Muscle of arm (tissue), 1 donor: ENCODE measurements at regions not wholly inside any gene's neighbourhood (a gene's known extent, or its start where the extent isn't known, plus 50 kb on each side); places are given as distances from the start of the nearest gene placed in this dataset.
A peak's percentile ranks its signal among the peaks of the same experiment; 100 is the strongest.

Experiments used
- DNase-seq: peaks from one replicate; pipeline ENCODE4 v3.0.0-alpha.2; 2013

GRCh38 chr2:54360055-54360792 lies 95.9 kb upstream of the SPTBN1 start:
- DNase-seq, result peak; percentile 83

- DNase-seq, result no peak
Measured at GRCh38 chr2:54364409-54364808, 91.7 kb upstream of the SPTBN1 start.

GRCh38 chr2:54365661-54366060 lies 90.5 kb upstream of the SPTBN1 start:
- DNase-seq, result no peak

GRCh38 chr2:54366487-54367280 lies 89.4 kb upstream of the SPTBN1 start:
- no peak for DNase-seq

DNA sequence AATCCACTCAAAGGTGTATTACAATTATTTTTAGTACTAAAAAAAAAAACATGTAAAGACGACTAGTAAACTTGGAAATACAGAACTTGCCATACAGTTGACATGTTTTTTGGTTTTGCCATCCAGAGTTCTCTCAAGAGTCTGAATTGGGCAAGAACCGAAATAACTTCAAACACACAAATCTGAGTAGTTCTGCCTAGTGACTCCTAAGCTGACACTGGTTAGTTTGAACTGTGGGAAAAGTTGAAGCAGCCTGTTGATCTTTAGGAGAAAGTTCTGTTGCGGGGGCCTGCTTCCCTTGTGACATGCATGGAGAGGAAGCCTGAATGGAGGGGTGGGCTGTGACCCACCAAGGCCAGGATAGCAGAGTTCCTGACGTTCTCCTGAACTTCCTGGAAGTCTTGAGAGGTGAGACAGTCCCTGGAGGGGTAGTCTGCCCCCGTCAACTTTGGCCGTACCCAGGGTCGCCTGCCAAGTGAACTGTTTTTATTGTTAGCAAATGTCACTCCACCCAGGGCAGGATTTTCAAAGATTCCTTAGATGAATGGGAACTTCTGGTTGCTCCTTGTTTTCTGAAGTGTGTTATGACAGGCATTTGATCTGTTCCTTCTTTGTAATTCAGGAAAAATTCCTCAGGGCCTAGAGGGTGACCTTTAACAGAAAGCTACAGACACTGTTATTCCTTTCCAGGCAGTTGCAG lies 85.6 kb upstream of the SPTBN1 start:
- DNase-seq, result no peak

GRCh38 chr2:54371460-54372065 lies 84.6 kb upstream of the SPTBN1 start:
- no peak for DNase-seq

GRCh38 chr2:54372361-54372760 lies 83.8 kb upstream of the SPTBN1 start:
- no peak for DNase-seq

DNA sequence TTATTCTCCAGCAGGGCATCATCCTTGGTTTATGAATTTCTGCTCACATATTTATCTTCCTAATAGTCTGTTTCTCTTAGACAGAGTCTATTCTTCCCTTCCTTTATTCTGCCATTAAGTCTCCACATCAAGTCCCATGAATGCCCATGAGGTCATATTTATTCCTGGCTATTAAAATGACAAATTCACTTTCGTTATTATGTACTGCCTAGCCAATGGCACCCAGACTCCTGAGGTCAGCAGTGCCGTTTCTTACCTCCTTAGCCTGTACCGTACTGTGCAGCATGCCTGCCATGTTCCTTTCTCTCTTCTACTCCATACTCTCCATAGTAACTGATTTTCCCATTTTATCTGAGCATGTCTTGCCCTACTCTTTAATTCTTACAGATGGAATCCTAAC lies 82.3 kb upstream of the SPTBN1 start:
- DNase-seq, result no peak

DNA sequence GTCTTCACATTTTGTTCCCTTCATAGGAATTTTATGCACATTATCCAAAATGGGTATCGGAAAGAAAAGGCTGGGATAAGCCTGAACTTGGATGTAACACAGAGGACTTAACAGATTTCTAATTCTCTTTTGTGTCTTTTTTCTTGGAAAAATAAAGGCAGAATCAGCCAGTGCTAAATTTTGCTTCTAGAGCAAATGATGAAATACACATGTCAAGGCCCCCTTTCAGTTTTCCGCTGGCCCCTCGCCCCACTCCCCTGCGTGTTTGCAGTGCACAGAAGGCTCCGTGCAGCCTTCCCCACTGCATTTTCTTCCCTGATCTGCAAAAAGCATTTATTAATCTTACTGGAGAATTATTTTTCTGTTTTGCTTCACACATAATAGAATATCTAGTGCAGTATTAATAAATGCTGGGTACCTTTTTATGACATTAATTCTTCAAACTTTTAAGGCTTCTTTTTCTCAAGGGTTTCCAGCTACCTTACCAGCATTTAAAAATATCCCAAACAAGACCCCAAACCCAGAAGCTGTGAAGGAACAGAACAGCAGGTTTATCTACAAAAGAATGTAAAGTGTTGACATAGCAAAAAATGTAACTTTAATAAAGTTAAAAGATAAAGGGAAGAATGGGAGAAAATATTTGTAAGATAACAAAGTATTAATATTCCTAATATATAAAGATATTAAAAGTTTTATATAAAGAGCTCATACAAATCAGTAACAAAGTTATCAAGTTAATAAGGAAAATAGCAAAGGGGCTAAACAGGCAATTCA lies 81.3 kb upstream of the SPTBN1 start:
- no peak for DNase-seq

- DNase-seq, result no peak
Measured at GRCh38 chr2:54377451-54377850, 78.7 kb upstream of the SPTBN1 start.

DNA sequence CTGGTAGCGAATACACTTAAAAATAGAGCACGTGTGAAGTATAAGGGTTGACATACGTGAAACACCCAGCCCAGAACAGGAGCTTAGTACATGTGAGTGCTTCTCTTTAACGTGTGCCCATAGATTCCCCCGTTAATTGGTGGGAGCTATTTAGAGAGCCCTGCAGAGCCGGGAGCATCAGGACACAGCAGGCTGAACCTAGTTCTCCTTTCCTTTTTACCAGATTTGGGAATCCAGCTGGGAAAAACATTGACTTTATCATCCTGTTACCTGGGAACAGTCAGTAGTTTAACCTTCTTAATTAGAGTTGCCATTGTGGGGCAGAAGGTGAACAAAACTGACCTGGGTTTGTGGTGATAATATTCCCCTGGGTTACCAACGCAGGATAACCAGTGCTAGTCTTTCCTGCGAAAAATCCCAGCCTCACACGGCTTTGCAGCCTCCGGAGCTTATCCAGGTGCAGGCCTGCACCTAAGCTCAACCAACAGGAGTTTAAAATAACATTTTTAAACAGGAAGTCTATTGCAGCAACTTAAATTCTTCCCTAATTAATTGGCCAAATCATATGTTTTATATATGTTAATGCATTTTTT lies 78.1 kb upstream of the SPTBN1 start:
- DNase-seq, result no peak

GRCh38 chr2:54380670-54381069 lies 75.5 kb upstream of the SPTBN1 start:
- DNase-seq, result no peak

DNA sequence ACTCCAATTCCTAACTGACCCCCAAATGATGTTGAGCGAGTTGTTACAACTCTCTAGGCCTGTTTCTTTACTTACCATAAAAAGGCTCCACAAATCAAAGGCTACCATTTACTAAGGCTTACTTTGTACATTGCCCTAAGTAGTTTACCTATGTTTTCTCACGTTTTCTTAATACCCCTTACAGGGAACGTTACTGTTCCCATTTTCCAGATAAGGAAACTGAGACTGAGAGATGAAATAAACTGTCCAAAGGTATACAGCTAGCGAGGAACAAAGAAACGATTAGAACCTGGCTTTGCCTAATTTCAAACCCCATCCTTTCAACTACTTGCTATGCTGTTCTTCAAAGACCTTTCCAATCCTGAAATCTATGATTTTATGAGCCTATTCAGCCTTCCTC lies 74.8 kb upstream of the SPTBN1 start:
- DNase-seq, result no peak

DNA sequence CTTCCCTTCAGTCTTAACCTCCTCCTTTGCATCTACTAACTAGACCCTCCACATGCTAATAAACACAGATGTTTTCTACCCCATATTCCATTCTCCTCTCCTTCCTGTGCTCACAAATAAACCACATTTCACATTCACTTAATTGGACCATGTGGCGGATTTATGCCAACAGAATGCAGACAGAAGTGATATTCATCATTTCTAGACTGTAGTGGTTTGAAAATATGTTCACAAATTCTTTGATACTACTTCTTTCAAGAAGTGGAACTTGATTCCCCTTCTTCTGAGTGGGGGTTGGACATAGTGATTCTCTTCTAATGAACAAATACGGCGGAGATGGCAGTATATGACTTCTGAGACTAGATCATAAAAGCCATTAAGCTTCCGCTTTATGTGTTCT lies 73.5 kb upstream of the SPTBN1 start:
- no peak for DNase-seq

GRCh38 chr2:54384301-54385203 lies 71.6 kb upstream of the SPTBN1 start:
- no peak for DNase-seq

GRCh38 chr2:54385271-54385670 lies 70.9 kb upstream of the SPTBN1 start:
- no peak for DNase-seq

DNA sequence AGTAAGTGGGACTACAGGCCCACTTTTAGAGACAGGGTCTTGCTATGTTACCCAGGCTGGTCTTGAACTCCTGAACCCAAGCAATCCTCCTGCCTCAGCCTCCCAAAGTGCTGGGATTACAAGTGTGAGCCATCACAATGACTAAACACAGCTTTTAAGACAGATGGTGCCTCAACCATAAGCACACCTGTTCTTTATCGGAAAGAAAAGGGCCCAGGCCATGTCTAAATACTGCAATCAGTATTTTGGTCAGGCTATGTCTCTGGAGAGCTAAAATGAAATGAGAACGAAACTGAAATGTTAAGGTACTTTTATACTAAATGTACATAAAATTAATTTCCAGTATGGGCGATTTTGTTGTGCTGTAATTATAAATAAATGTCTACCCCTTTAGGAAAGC lies 69.5 kb upstream of the SPTBN1 start:
- no peak for DNase-seq

DNA sequence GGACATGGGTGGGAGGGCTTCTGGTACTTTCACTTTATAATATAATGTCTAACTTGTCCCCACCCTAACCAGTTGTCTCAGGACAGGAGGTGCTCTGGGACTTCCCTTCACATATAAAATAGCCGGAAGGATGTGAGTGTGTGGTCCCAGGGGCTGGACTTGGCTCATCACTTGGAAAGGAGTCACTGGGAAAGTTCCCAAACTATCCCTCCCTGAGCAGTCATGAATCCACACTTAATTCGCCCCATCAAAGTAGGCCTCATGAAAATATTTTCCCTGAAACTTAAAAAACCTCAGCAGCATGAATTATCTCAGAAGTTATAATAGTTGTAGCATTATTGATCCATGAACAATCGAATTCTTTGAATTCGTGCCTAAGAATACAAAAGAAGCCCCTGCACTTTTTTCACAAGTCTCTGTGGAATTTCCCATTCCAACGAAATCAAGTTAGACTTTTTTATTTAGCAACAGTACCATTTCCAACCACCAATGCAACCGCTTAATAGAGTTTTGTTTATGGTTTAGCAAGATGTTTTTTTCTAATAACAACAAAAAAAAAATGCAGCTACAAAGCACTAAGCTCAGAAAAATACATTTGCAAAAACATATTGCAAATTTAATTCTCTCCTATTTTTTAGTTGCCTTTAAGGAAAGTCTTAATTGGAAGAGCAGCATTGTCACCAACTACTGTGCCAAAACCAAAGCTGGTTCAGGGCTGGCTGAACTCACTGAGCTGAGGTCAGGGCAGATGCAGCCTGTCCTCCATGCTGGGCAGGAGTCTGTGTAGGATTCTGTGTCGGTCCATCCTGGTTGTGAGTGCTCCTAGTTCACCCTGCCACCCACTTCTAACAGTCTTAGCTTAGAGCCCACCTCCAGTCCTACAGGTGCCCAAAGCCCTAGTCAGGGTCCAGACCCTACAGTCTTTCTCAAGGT lies 68.8 kb upstream of the SPTBN1 start:
- peak; percentile 83 for DNase-seq

GRCh38 chr2:54388076-54388475 lies 68.1 kb upstream of the SPTBN1 start:
- no peak for DNase-seq
